Right lobe of liver (tissue), 6 donors: ENCODE measurements at regions not wholly inside any gene's neighbourhood (a gene's known extent, or its start where the extent isn't known, plus 50 kb on each side); places are given as distances from the start of the nearest gene placed in this dataset.

ENCODE experiments used
- ATAC-seq, 4 donors: fragments of 200-7000 bp; cut with Tn5 transposase; one replicate each; pipeline ENCODE4 v1.9.1; 2020; ENCODE audit warnings: mild to moderate bottlenecking in 4 of 4, moderate library complexity in 4 of 4
- DNase-seq, 3 donors: peaks; one replicate each; pipeline ENCODE4 v3.0.0-alpha.2; 2020
- H3K27ac ChIP-seq, 3 donors: fragments of 200-600 bp; one replicate each; pipeline ENCODE4 v1.8.0; 2022
- H3K27me3 ChIP-seq, 2 donors: fragments of 200-600 bp; one replicate each; pipeline ENCODE4 v1.8.0; 2022
- H3K36me3 ChIP-seq, 4 donors: fragments of 200-600 bp; sonication (generic) in 1 of 4; one replicate each; pipeline versions ENCODE4 v1.5.1 to v1.8.0; 2017 to 2022; ENCODE audit warnings: control low read depth in 1 of 4
- H3K4me1 ChIP-seq, 4 donors: fragments of 200-600 bp; sonication (generic) in 1 of 4; one replicate each; pipeline versions ENCODE4 v1.5.1 to v1.8.0; 2017 to 2022; ENCODE audit warnings: control low read depth in 1 of 4
- H3K4me3 ChIP-seq, 3 donors: fragments of 200-600 bp; one replicate each; pipeline ENCODE4 v1.8.0; 2022
- H3K9me3 ChIP-seq, 4 donors: fragments of 200-600 bp; sonication (generic) in 1 of 4; one replicate each; pipeline versions ENCODE4 v1.5.1 to v1.8.0; 2017 to 2022; ENCODE audit warnings: control low read depth in 1 of 4
- POLR2A ChIP-seq: fragments of 450-650 bp; IDR thresholded peaks from one replicate; pipeline ENCODE4 v1.6.1; 2017; ENCODE audit warnings: antibody characterized with exemption, mild to moderate bottlenecking
- WGBS: methylation state at CpG from one replicate; pipeline ENCODE4 v1.1.6; 2018; ENCODE audit warnings: low coverage, low lambda C conversion rate; ENCODE audit not compliant: insufficient coverage; ENCODE audit errors: missing lambda C conversion rate; 5-methylcytosine and 5-hydroxymethylcytosine counted together
- intact Hi-C, 2 donors: fragments of 100-400 bp; cut with DNase I; formaldehyde crosslinking; loops; one replicate each; pipeline versions ENCODE4 v1.11.2 to v1.14.1; 2022
- TF ChIP-seq, protein P1 (sequence below), 4 donors: fragments of 200-600 bp in 3 of 4; fragments of 450-650 bp in 1 of 4; IDR thresholded peaks; one replicate each; pipeline versions ENCODE4 v1.5.1 to v1.8.0; 2016 to 2022; ENCODE audit warnings: antibody characterized with exemption in 4 of 4, mild to moderate bottlenecking in 2 of 4
- donor health status: DM: no; HTN: yes; CAD: no.
- donor health status: DM: no; HTN: no; CAD: no.
- donor health status: DM: no; HTN: no; CAD: no.
- donor health status: DM: no; HTN: yes; CAD: no.
- donor health status: DM: no; HTN: yes; CAD: no.

DNA sequence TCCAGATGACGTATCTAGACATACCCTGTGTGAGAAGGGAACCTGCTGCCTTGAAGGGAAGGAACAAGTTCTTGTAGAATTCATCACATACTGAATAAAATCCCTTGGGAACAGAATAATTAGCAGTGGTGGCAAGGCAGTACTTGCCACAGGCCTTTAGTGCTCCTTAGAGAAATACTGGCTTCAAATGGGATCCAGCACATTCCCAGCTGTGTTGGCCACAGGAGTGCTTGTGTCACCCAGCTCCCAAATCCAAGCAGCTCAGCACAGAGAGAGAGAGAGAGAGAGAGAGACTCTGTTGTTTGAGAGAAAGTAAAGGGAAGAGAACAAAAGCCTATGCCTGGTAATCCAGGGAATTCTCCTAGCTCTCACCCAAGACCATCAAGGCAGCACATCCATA, 969.0 kb upstream of the ALCAM start:
- no peak overlapping the region for H3K27ac ChIP-seq
- WGBS, result 50% methylated on average over 1 of the region's 1 CpG
- DNase-seq (no peak), ATAC-seq (no peak)
- H3K36me3 ChIP-seq, result no peaks in the 10 kb centered on the region
- no peaks in the 10 kb centered on the region for H3K9me3 ChIP-seq
- no peaks in the 10 kb centered on the region for H3K4me1 ChIP-seq
- no peaks in the 10 kb centered on the region for H3K27me3 ChIP-seq
- no peak overlapping the region for H3K4me3 ChIP-seq
- no peak for TF ChIP-seq POLR2A
- TF ChIP-seq, protein P1, sequence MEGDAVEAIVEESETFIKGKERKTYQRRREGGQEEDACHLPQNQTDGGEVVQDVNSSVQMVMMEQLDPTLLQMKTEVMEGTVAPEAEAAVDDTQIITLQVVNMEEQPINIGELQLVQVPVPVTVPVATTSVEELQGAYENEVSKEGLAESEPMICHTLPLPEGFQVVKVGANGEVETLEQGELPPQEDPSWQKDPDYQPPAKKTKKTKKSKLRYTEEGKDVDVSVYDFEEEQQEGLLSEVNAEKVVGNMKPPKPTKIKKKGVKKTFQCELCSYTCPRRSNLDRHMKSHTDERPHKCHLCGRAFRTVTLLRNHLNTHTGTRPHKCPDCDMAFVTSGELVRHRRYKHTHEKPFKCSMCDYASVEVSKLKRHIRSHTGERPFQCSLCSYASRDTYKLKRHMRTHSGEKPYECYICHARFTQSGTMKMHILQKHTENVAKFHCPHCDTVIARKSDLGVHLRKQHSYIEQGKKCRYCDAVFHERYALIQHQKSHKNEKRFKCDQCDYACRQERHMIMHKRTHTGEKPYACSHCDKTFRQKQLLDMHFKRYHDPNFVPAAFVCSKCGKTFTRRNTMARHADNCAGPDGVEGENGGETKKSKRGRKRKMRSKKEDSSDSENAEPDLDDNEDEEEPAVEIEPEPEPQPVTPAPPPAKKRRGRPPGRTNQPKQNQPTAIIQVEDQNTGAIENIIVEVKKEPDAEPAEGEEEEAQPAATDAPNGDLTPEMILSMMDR (IDR thresholded peaks at IDR 0.05), result no peak
- intact Hi-C loops, result no loop called here

DNA sequence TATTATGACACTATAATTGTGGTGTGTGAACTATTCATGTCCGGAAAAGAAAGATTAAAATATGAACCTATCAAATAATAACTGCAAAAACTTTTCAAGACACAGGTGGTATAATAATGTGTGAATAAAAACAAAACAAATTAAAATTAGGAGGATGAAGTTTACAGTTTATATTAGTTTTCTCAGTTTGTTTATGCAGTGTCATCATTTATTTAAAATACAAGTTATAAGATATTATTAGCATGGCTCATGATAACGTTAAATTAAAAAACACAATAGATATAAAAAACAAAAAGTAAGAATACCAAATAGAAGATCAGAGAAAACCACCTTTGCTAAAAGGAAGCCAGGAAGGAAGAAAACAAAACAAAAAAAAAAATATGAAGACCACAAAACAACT, 963.8 kb upstream of the ALCAM start:
- 65% methylated on average over 2 of the region's 2 CpGs for WGBS
- Histone ChIP-seq H3K36me3 (no peaks in the 10 kb centered on the region), H3K4me3 (no peak overlapping the region), H3K9me3 (no peaks in the 10 kb centered on the region), H3K27me3 (no peaks in the 10 kb centered on the region), H3K27ac (no peak overlapping the region), H3K4me1 (no peaks in the 10 kb centered on the region)
- no peak for ATAC-seq
- TF ChIP-seq, protein P1 (IDR thresholded peaks at IDR 0.05), result no peak
- no peak for TF ChIP-seq POLR2A
- intact Hi-C loops, result no loop called here
- no peak for DNase-seq

DNA sequence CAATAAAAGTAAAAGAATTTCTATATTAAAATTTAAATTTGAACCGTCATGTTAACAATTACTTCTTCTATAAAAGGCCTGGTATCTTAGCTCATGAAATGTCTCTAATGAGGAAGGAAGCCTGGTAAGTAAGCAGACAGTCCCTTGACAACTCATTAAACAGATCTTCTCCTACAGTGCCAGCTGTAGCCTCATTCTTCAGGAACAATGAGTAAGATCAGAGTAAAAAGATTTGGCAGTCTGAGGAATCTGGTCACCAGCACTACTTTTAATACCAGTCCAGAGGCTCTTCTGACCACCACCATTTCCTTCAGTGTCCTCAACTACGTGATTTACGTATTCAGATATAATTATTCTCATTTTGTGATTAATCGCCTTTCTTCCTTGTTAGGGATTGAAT, 955.0 kb upstream of the ALCAM start:
- H3K4me1 ChIP-seq, result no peaks in the 10 kb centered on the region
- H3K9me3 ChIP-seq, result no peaks in the 10 kb centered on the region
- WGBS, result 47% methylated on average over 4 of the region's 4 CpGs
- intact Hi-C loops, result no loop called here
- no peak overlapping the region for H3K4me3 ChIP-seq
- ATAC-seq (no peak), DNase-seq (no peak)
- no peaks in the 10 kb centered on the region for H3K36me3 ChIP-seq
- no peak overlapping the region for H3K27ac ChIP-seq
- no peaks in the 10 kb centered on the region for H3K27me3 ChIP-seq
- TF ChIP-seq POLR2A, result no peak
- TF ChIP-seq, protein P1 (IDR thresholded peaks at IDR 0.05), result no peak

DNA sequence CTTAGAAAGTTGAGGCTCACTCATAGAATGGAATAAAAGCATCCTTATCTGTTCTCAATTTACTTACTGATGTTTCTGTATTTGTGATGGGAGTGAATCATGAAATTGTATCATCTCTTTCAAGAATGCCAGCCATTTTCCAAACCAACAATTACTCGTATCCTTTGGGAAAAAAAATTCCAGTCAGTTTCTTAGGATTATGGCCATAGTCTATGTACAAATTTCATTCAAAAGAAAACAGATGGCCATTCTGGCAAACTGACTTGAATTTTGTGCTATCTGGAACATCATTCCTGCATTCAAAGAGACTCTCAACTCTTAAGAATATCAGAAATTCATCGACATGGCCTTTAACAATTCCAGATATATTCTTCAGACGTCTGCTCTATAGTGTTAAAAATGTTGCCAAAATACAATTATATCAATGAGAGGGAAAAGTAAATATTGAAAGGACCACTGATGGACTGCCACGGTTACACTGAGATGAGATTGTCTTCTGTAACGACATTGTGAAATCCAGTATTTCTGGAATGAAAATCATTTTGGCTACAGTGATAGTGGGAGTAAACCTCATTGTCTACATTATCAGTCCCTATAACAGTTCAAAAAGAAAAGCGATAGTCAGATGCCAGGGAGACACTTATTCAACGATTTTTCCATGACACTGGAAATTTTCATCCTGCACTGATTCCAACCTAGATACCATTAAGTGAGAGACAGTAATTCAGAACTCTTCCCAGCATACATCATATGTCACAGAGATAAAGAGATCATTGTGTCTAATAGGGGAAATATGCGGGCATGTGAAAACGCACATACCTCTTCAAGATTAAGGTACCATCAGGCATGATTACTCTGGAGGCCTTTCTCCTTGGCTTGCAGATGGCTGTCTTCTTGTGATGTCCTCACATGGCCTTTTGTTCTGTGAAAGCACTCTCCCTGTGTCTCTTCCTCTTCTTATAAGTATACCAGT, 953.8 kb upstream of the ALCAM start:
- no peaks in the 10 kb centered on the region for H3K27me3 ChIP-seq
- no peak overlapping the region for H3K4me3 ChIP-seq
- no peaks in the 10 kb centered on the region for H3K9me3 ChIP-seq
- 69% methylated on average over 9 of the region's 9 CpGs for WGBS
- no peak for ATAC-seq
- TF ChIP-seq, protein P1 (IDR thresholded peaks at IDR 0.05), result no peak
- TF ChIP-seq POLR2A, result no peak
- no peaks in the 10 kb centered on the region for H3K36me3 ChIP-seq
- no peak for DNase-seq
- no peak overlapping the region for H3K27ac ChIP-seq
- H3K4me1 ChIP-seq, result no peaks in the 10 kb centered on the region
- intact Hi-C loops, result no loop called here
